CD14-positive monocyte (primary cell): ENCODE measurements at regions not wholly inside any gene's neighbourhood (a gene's known extent, or its start where the extent isn't known, plus 50 kb on each side); places are given as distances from the start of the nearest gene placed in this dataset.

Experiments used
- DNase-seq, 3 donors: peaks; one replicate each; pipeline ENCODE4 v3.0.0-alpha.2; 2011 to 2022
- H2AFZ ChIP-seq: 2 replicates; pipeline ENCODE4 v1.6.0; 2012; ENCODE audit warnings: mild to moderate bottlenecking, low read depth, low read length, inconsistent platforms; ENCODE audit not compliant: insufficient read depth, poor library complexity, severe bottlenecking
- H3K27ac ChIP-seq, 2 donors: 1 replicate in 1 of 2; 2 replicates in 1 of 2; pipeline ENCODE4 v1.5.1; 2012 to 2013; ENCODE audit warnings: low read length in 2 of 2, control low read depth in 1 of 2, inconsistent platforms in 1 of 2, low read depth in 1 of 2, mild to moderate bottlenecking in 1 of 2
- H3K27me3 ChIP-seq, 2 donors: one replicate each; pipeline versions ENCODE4 v1.6.0 to v1.6.1; 2011 to 2013; ENCODE audit warnings: low read length in 2 of 2; ENCODE audit not compliant: control insufficient read depth in 2 of 2, insufficient read depth in 2 of 2
- H3K36me3 ChIP-seq, 2 donors: replicated peaks in 1 of 2; 1 replicate in 1 of 2; 2 replicates in 1 of 2; pipeline versions ENCODE4 v1.5.1 to v1.6.1; 2012 to 2013; ENCODE audit warnings: low read length in 2 of 2, control low read depth in 1 of 2, inconsistent platforms in 1 of 2, mild to moderate bottlenecking in 1 of 2; ENCODE audit not compliant: insufficient read depth in 2 of 2, control insufficient read depth in 1 of 2
- H3K4me1 ChIP-seq, 2 donors: 1 replicate in 1 of 2; 2 replicates in 1 of 2; pipeline versions ENCODE4 v1.5.1 to v1.6.1; 2012 to 2013; ENCODE audit warnings: low read length in 2 of 2, control low read depth in 1 of 2, inconsistent platforms in 1 of 2, mild to moderate bottlenecking in 1 of 2, moderate library complexity in 1 of 2; ENCODE audit not compliant: insufficient read depth in 2 of 2, control insufficient read depth in 1 of 2
- H3K4me2 ChIP-seq: replicated peaks from 2 replicates; pipeline ENCODE3; 2012; ENCODE audit warnings: low read length, moderate library complexity, mild to moderate bottlenecking; ENCODE audit not compliant: poor library complexity, severe bottlenecking; ENCODE audit errors: extremely low read depth
- H3K4me3 ChIP-seq, 3 experiments: fragments of 200-600 bp in 1 of 3; sonication (generic) in 1 of 3; replicated peaks in 1 of 3; 1 replicate in 2 of 3; 2 replicates in 1 of 3; pipeline ENCODE4 v1.5.1; 2011 to 2013; ENCODE audit warnings: low read length in 3 of 3, mild to moderate bottlenecking in 3 of 3, control low read depth in 2 of 3, low read depth in 2 of 3, inconsistent platforms in 1 of 3, moderate library complexity in 1 of 3
- H3K79me2 ChIP-seq: 2 replicates; pipeline ENCODE4 v1.6.0; 2012; ENCODE audit warnings: mild to moderate bottlenecking, control low read depth, inconsistent platforms, low read length, moderate library complexity; ENCODE audit not compliant: insufficient read depth
- H3K9ac ChIP-seq: 2 replicates; pipeline ENCODE4 v1.6.0; 2017; ENCODE audit warnings: low read length, mild to moderate bottlenecking; ENCODE audit not compliant: insufficient read depth, poor library complexity, severe bottlenecking
- H3K9me3 ChIP-seq, 2 donors: replicated peaks in 1 of 2; 1 replicate in 1 of 2; 2 replicates in 1 of 2; pipeline versions ENCODE4 v1.5.1 to v1.6.1; 2012 to 2013; ENCODE audit warnings: low read length in 2 of 2, control low read depth in 1 of 2; ENCODE audit not compliant: control insufficient read depth in 1 of 2, insufficient read depth in 1 of 2
- H4K20me1 ChIP-seq: 2 replicates; pipeline ENCODE4 v1.6.0; 2012; ENCODE audit warnings: mild to moderate bottlenecking, low read length, control low read depth, moderate library complexity; ENCODE audit not compliant: insufficient read depth
- H3K27ac Mint-ChIP-seq, 7 donors: one replicate each; pipeline ENCODE4 v1.8.0; 2020; ENCODE audit warnings: mild to moderate bottlenecking in 7 of 7, mixed read lengths in 7 of 7, moderate library complexity in 6 of 7, inconsistent platforms in 2 of 7
- H3K27me3 Mint-ChIP-seq, 3 donors: one replicate each; pipeline ENCODE4 v1.8.0; 2021 to 2022; ENCODE audit warnings: low read depth in 3 of 3, mild to moderate bottlenecking in 3 of 3, mixed read lengths in 3 of 3, moderate library complexity in 3 of 3, inconsistent platforms in 1 of 3
- H3K36me3 Mint-ChIP-seq, 2 donors: one replicate each; pipeline ENCODE4 v1.8.0; 2020; ENCODE audit warnings: mixed read lengths in 2 of 2, inconsistent platforms in 1 of 2, mild to moderate bottlenecking in 1 of 2
- H3K4me1 Mint-ChIP-seq: one replicate; pipeline ENCODE4 v1.8.0; 2020; ENCODE audit warnings: mild to moderate bottlenecking, mixed read lengths
- H3K4me3 Mint-ChIP-seq, 2 donors: one replicate each; pipeline ENCODE4 v1.8.0; 2020; ENCODE audit warnings: mild to moderate bottlenecking in 2 of 2, mixed read lengths in 2 of 2, moderate library complexity in 1 of 2
- H3K9me3 Mint-ChIP-seq, 7 donors: one replicate each; pipeline ENCODE4 v1.8.0; 2020 to 2022; ENCODE audit warnings: mixed read lengths in 7 of 7, mild to moderate bottlenecking in 6 of 7, moderate library complexity in 6 of 7, inconsistent platforms in 2 of 7
- WGBS: methylation state at CpG from one replicate; pipeline ENCODE4 v1.1.5; 2013; ENCODE audit warnings: missing lambda C conversion rate; ENCODE audit not compliant: insufficient coverage; 5-methylcytosine and 5-hydroxymethylcytosine counted together
- intact Hi-C, 2 donors: fragments of 100-400 bp; cut with micrococcal nuclease; formaldehyde crosslinking; loops; one replicate each; pipeline versions ENCODE4 v1.15.0 to v1.15.1; 2023
- TF ChIP-seq, protein P1 (sequence below): fragments of 200-600 bp; IDR thresholded peaks from one replicate; pipeline ENCODE4 v1.8.0; 2022; ENCODE audit warnings: antibody characterized with exemption, mild to moderate bottlenecking

DNA sequence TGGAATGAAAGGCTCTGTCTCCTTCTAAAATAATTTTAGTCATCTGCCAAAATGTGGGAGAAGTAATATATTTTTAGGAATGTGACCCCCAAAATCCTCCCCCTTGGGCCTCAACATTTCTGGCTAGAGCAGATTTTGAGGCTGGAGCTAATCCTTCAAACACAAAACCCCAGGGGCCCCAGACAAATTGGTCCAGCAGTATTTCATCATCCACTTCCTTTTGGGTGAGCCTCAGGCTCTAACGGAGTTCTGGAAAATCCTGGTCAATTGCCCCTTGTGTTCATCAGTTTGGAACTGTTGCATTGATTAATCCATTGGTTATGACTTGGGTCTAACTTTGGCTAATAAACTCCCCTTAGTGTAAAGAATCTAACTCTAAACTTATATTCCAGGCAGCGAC is 67.4 kb upstream of the PCDH19 start:
- Histone ChIP-seq H3K9me3 (no peaks in the 10 kb centered on the region), H4K20me1 (no peaks in the 10 kb centered on the region), H3K4me3 (no peak overlapping the region), H3K4me1 (no peaks in the 10 kb centered on the region), H3K9ac (no peak overlapping the region), H3K27me3 (no peaks in the 10 kb centered on the region), H2AFZ (no peak overlapping the region), H3K36me3 (no peaks in the 10 kb centered on the region), H3K79me2 (no peaks in the 10 kb centered on the region), H3K27ac (no peak overlapping the region), H3K4me2 (no peak overlapping the region)
- TF ChIP-seq, protein P1, sequence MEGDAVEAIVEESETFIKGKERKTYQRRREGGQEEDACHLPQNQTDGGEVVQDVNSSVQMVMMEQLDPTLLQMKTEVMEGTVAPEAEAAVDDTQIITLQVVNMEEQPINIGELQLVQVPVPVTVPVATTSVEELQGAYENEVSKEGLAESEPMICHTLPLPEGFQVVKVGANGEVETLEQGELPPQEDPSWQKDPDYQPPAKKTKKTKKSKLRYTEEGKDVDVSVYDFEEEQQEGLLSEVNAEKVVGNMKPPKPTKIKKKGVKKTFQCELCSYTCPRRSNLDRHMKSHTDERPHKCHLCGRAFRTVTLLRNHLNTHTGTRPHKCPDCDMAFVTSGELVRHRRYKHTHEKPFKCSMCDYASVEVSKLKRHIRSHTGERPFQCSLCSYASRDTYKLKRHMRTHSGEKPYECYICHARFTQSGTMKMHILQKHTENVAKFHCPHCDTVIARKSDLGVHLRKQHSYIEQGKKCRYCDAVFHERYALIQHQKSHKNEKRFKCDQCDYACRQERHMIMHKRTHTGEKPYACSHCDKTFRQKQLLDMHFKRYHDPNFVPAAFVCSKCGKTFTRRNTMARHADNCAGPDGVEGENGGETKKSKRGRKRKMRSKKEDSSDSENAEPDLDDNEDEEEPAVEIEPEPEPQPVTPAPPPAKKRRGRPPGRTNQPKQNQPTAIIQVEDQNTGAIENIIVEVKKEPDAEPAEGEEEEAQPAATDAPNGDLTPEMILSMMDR: no peak
- intact Hi-C loops: no loop called here
- Mint-ChIP-seq H3K9me3 (no peaks in the 10 kb centered on the region), H3K4me3 (no peak overlapping the region), H3K4me1 (no peaks in the 10 kb centered on the region), H3K27ac (no peak overlapping the region), H3K27me3 (peaks cover 0 to 2% (median 0%) of the 10 kb centered on the region in 3 donors), H3K36me3 (no peaks in the 10 kb centered on the region)
- no peak for DNase-seq
- no CpG with 5 or more reads among the region's 2 CpGs for WGBS
